Activated CD4-positive, alpha-beta T cell treated with anti-CD3 and anti-CD28 coated beads, Interleukin-10, Interleukin-2, amounts not matched to agents 100 ng/mL and 50 ng/mL, durations not matched to agents 16 hours and 8 hours (primary cell): ENCODE measurements at regions not wholly inside any gene's neighbourhood (a gene's known extent, or its start where the extent isn't known, plus 50 kb on each side); places are given as distances from the start of the nearest gene placed in this dataset.

ENCODE experiments used
- DNase-seq: peaks from one replicate; pipeline ENCODE4 v3.0.0-alpha.2; 2020

GRCh38 chr5:125012727-125013451, 266.4 kb upstream of the ZNF608 start:
- DNase-seq, result no peak

GRCh38 chr5:125014202-125014601, 267.8 kb upstream of the ZNF608 start:
- no peak for DNase-seq

- no peak for DNase-seq
Measured at GRCh38 chr5:125017796-125018195, 271.4 kb upstream of the ZNF608 start.

GRCh38 chr5:125023673-125024072, 277.2 kb upstream of the ZNF608 start:
- DNase-seq, result no peak

- no peak for DNase-seq
Measured at GRCh38 chr5:125026867-125027731, 280.7 kb upstream of the ZNF608 start.

- DNase-seq, result no peak
Measured at GRCh38 chr5:125032286-125032685, 285.8 kb upstream of the ZNF608 start.

- DNase-seq, result no peak
Measured at GRCh38 chr5:125033602-125034001, 287.2 kb upstream of the ZNF608 start.

GRCh38 chr5:125034331-125034730, 287.9 kb upstream of the ZNF608 start:
- no peak for DNase-seq

GRCh38 chr5:125036494-125036893, 290.1 kb upstream of the ZNF608 start:
- no peak for DNase-seq

GRCh38 chr5:125037020-125037419, 290.6 kb upstream of the ZNF608 start:
- DNase-seq, result no peak

- DNase-seq, result no peak
Measured at GRCh38 chr5:125037530-125037929, 291.1 kb upstream of the ZNF608 start.

- DNase-seq, result no peak
Measured at GRCh38 chr5:125038477-125038876, 292.0 kb upstream of the ZNF608 start.

- no peak for DNase-seq
Measured at GRCh38 chr5:125041798-125042197, 295.4 kb upstream of the ZNF608 start.

- DNase-seq, result no peak
Measured at GRCh38 chr5:125042261-125042890, 295.9 kb upstream of the ZNF608 start.

GRCh38 chr5:125043781-125044391, 297.4 kb upstream of the ZNF608 start:
- no peak for DNase-seq

GRCh38 chr5:125044491-125045282, 298.2 kb upstream of the ZNF608 start:
- no peak for DNase-seq

GRCh38 chr5:125045646-125046045, 299.2 kb upstream of the ZNF608 start:
- no peak for DNase-seq

- no peak for DNase-seq
Measured at GRCh38 chr5:125046838-125047237, 300.4 kb upstream of the ZNF608 start.

GRCh38 chr5:125047871-125048270, 301.4 kb upstream of the ZNF608 start:
- no peak for DNase-seq

GRCh38 chr5:125049721-125050702, 303.6 kb upstream of the ZNF608 start:
- no peak for DNase-seq

GRCh38 chr5:125050926-125051325, 304.5 kb upstream of the ZNF608 start:
- DNase-seq, result no peak
